ENCODE measurements at regions not wholly inside any gene's neighbourhood (a gene's known extent, or its start where the extent isn't known, plus 50 kb on each side); places are given as distances from the start of the nearest gene placed in this dataset.

DNA sequence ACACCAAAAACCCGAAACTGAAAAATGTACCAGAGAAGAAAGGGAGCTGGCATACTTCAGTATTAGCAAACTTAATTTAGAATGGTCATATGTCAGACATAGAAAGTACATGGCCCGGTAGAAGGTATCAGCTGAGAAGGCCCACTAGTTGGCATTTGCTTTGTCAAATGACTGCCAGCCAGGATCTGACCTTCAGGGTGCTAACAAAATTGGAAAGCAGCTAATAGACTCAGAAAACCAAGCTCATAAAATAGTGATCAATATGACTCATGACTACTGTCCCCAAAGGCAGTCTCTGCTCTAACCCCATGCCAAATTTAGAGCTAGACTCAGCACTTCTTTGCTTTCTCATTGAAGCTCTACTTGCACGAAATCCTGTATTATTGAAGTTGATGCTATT, 342.7 kb downstream of the PDGFC start:
- TF ChIP-seq POLR2A (IDR thresholded peaks at IDR 0.05) (no peak), EP300 (IDR thresholded peaks at IDR 0.05) (no peak), CTCF (IDR thresholded peaks at IDR 0.05) (no peak), POLR2AphosphoS5 (IDR thresholded peaks at IDR 0.05) (no peak)

All from suprapubic skin (tissue), 4 donors.